ENCODE measurements at regions not wholly inside any gene's neighbourhood (a gene's known extent, or its start where the extent isn't known, plus 50 kb on each side); places are given as distances from the start of the nearest gene placed in this dataset.

DNA sequence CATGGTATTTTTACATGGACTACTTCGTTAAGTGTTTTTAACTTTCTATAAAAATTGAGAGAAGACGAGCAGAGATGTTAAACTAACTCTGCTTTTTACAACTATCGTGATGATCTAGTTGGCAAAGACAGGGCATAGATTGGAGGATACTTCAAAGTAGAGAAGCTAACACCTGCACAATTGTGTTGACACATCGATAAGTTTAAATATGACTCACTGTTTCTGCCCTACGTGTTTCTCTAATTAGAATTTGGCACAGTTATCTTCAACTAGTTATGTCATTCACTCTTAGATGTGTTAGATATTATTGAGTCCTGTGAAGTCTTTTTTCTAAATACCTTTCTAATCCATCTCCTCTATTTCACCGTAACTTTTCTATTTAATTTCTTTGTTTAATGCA lies 68.5 kb upstream of the FERD3L start:
- TF ChIP-seq, protein P1, sequence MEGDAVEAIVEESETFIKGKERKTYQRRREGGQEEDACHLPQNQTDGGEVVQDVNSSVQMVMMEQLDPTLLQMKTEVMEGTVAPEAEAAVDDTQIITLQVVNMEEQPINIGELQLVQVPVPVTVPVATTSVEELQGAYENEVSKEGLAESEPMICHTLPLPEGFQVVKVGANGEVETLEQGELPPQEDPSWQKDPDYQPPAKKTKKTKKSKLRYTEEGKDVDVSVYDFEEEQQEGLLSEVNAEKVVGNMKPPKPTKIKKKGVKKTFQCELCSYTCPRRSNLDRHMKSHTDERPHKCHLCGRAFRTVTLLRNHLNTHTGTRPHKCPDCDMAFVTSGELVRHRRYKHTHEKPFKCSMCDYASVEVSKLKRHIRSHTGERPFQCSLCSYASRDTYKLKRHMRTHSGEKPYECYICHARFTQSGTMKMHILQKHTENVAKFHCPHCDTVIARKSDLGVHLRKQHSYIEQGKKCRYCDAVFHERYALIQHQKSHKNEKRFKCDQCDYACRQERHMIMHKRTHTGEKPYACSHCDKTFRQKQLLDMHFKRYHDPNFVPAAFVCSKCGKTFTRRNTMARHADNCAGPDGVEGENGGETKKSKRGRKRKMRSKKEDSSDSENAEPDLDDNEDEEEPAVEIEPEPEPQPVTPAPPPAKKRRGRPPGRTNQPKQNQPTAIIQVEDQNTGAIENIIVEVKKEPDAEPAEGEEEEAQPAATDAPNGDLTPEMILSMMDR (IDR thresholded peaks at IDR 0.05): no peak
- TF ChIP-seq POLR2A (IDR thresholded peaks at IDR 0.05): no peak
